Spleen (tissue), 11 donors: ENCODE measurements at regions not wholly inside any gene's neighbourhood (a gene's known extent, or its start where the extent isn't known, plus 50 kb on each side); places are given as distances from the start of the nearest gene placed in this dataset.

Experiments used
- DNase-seq: peaks from one replicate; pipeline ENCODE4 v3.0.0-alpha.2; 2020
- H3K27ac ChIP-seq, 8 donors: fragments of 200-600 bp; sonication (generic) in 7 of 8; 1 replicate in 4 of 8; 2 replicates in 4 of 8; pipeline versions ENCODE4 v1.5.0 to v1.8.0; 2016 to 2021; ENCODE audit warnings: inconsistent platforms in 4 of 8, mild to moderate bottlenecking in 4 of 8, moderate library complexity in 1 of 8
- H3K27me3 ChIP-seq, 7 donors: fragments of 200-600 bp; sonication (generic) in 6 of 7; replicated peaks in 1 of 7; 1 replicate in 4 of 7; 2 replicates in 3 of 7; pipeline versions ENCODE4 v1.5.0 to v1.8.0; 2016 to 2021; ENCODE audit warnings: inconsistent platforms in 3 of 7, mild to moderate bottlenecking in 1 of 7
- H3K36me3 ChIP-seq, 6 donors: fragments of 200-600 bp; sonication (generic) in 5 of 6; 1 replicate in 4 of 6; 2 replicates in 2 of 6; pipeline versions ENCODE4 v1.5.0 to v1.8.0; 2016 to 2021; ENCODE audit warnings: inconsistent platforms in 2 of 6
- H3K4me1 ChIP-seq, 6 donors: fragments of 200-600 bp; sonication (generic) in 5 of 6; 1 replicate in 3 of 6; 2 replicates in 3 of 6; pipeline versions ENCODE4 v1.5.0 to v1.8.0; 2016 to 2021; ENCODE audit warnings: inconsistent platforms in 3 of 6
- H3K4me3 ChIP-seq, 8 donors: fragments of 200-600 bp; sonication (generic) in 7 of 8; 1 replicate in 4 of 8; 2 replicates in 4 of 8; pipeline versions ENCODE4 v1.5.0 to v1.8.0; 2016 to 2021; ENCODE audit warnings: inconsistent platforms in 4 of 8, mild to moderate bottlenecking in 4 of 8, moderate library complexity in 2 of 8
- H3K9me3 ChIP-seq, 8 donors: fragments of 200-600 bp; sonication (generic) in 7 of 8; 1 replicate in 4 of 8; 2 replicates in 4 of 8; pipeline versions ENCODE4 v1.5.0 to v1.8.0; 2016 to 2021; ENCODE audit warnings: inconsistent platforms in 4 of 8
- POLR2A ChIP-seq, 3 donors: fragments of 450-650 bp; IDR thresholded peaks; one replicate each; pipeline ENCODE4 v1.5.1; 2017; ENCODE audit warnings: antibody characterized with exemption in 3 of 3, mild to moderate bottlenecking in 1 of 3
- POLR2AphosphoS5 ChIP-seq, 3 donors: sonication (generic); formaldehyde crosslinking; IDR thresholded peaks; one replicate each; pipeline ENCODE4 v1.5.1; 2017; ENCODE audit warnings: antibody characterized with exemption in 3 of 3
- WGBS, 5 donors: extraction: QIAGEN DNeasy Blood & Tissue Kit in 3 of 5; methylation state at CpG; one replicate each; pipeline versions ENCODE4 v1.1.5 to v1.1.7; 2013 to 2018; 5-methylcytosine and 5-hydroxymethylcytosine counted together
- intact Hi-C: fragments of 100-400 bp; cut with DNase I; formaldehyde crosslinking; loops from one replicate; pipeline ENCODE4 v1.15.0; 2023; ENCODE audit warnings: low total_unique reads
- TF ChIP-seq, protein P1 (sequence below), 11 experiments: fragments of 200-600 bp in 7 of 11; fragments of 450-650 bp in 4 of 11; sonication (generic) in 4 of 11; IDR thresholded peaks in 8 of 11; conservative IDR thresholded peaks in 3 of 11; 1 replicate in 7 of 11; 2 replicates in 4 of 11; pipeline versions ENCODE4 v1.4.0 to v1.8.0; 2016 to 2021; ENCODE audit warnings: antibody characterized with exemption in 11 of 11, inconsistent platforms in 4 of 11, mild to moderate bottlenecking in 1 of 11
- donor health status: healthy with polysubstance abuse.
- donor health status: DM: no; HTN: no; CAD: no; lungs with moderate emphysema.
- donor health status: DM: no; HTN: no; CAD: no.
- donor health status: Bipolar disorder and iron deficiency.
- donor health status: healthy.
- donor health status: DM: no; HTN: no; CAD: no.
- donor health status: DM: yes; HTN: yes; CAD: no.

DNA sequence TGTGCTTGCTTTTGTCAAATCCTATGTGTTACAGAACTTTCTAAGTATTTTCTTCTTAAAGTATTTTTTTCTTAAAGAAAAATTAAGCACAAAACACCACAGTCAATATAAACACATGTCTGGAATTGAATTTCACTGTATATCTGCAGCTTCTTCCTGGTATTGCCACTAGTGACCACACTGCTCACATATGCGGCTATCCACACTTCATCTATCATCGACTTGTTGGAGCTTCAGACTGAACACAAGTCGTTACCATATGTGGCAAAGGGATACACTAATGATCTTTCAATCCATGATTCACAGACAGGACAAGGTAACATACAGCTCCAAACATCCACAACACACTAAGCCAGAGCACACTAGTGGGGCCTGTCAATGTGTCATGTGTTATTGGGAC is 498.4 kb upstream of the ARGLU1 start:
- intact Hi-C loops, result no loop called here
- no peak for TF ChIP-seq POLR2AphosphoS5 (IDR thresholded peaks at IDR 0.05)
- TF ChIP-seq, protein P1, sequence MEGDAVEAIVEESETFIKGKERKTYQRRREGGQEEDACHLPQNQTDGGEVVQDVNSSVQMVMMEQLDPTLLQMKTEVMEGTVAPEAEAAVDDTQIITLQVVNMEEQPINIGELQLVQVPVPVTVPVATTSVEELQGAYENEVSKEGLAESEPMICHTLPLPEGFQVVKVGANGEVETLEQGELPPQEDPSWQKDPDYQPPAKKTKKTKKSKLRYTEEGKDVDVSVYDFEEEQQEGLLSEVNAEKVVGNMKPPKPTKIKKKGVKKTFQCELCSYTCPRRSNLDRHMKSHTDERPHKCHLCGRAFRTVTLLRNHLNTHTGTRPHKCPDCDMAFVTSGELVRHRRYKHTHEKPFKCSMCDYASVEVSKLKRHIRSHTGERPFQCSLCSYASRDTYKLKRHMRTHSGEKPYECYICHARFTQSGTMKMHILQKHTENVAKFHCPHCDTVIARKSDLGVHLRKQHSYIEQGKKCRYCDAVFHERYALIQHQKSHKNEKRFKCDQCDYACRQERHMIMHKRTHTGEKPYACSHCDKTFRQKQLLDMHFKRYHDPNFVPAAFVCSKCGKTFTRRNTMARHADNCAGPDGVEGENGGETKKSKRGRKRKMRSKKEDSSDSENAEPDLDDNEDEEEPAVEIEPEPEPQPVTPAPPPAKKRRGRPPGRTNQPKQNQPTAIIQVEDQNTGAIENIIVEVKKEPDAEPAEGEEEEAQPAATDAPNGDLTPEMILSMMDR (IDR thresholded peaks at IDR 0.05 in 8 of 11, conservative IDR thresholded peaks at IDR 0.05 in 3 of 11), result no peak
- no peak for TF ChIP-seq POLR2A (IDR thresholded peaks at IDR 0.05)
- Histone ChIP-seq H3K4me3 (no peak overlapping the region), H3K4me1 (no peaks in the 10 kb centered on the region), H3K27me3 (no peaks in the 10 kb centered on the region), H3K27ac (no peak overlapping the region), H3K9me3 (peaks cover 0 to 8% (median 0%) of the 10 kb centered on the region in 8 donors), H3K36me3 (no peaks in the 10 kb centered on the region)
- no peak for DNase-seq
- whole genome bisulfite sequencing, 5 donors, result 84 to 90% (median 87%) methylated on average over 3 of the region's 3 CpGs

DNA sequence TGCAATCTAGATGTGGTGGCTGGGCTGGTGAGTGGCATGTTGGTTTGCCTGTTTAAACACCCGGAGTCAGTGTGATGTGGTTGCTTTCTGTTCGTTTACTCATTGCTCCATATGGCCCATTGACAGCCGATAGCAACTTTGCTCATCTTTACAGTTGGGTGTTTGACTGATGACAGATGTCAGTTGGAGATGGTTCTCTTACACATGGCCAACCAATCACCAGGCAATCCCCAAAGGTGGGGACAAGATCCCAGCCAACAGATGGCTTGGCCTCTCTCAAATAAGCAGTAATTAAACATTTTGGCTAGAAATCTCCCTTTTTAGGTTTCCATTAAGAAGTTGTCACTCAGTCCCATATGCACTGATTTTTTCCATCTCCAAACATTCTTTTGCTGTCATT is 497.1 kb upstream of the ARGLU1 start:
- TF ChIP-seq POLR2AphosphoS5 (IDR thresholded peaks at IDR 0.05), result no peak
- TF ChIP-seq, protein P1 (IDR thresholded peaks at IDR 0.05 in 8 of 11, conservative IDR thresholded peaks at IDR 0.05 in 3 of 11), result no peak
- TF ChIP-seq POLR2A (IDR thresholded peaks at IDR 0.05), result no peak
- no peaks in the 10 kb centered on the region for H3K4me1 ChIP-seq
- no peak overlapping the region for H3K4me3 ChIP-seq
- no peaks in the 10 kb centered on the region for H3K36me3 ChIP-seq
- H3K9me3 ChIP-seq, result peaks cover 0 to 8% (median 0%) of the 10 kb centered on the region in 8 donors
- no peak for DNase-seq
- intact Hi-C loops, result no loop called here
- no peak overlapping the region for H3K27ac ChIP-seq
- WGBS, 5 donors, result 70 to 86% (median 75%) methylated on average over 3 of the region's 3 CpGs
- H3K27me3 ChIP-seq, result no peaks in the 10 kb centered on the region

DNA sequence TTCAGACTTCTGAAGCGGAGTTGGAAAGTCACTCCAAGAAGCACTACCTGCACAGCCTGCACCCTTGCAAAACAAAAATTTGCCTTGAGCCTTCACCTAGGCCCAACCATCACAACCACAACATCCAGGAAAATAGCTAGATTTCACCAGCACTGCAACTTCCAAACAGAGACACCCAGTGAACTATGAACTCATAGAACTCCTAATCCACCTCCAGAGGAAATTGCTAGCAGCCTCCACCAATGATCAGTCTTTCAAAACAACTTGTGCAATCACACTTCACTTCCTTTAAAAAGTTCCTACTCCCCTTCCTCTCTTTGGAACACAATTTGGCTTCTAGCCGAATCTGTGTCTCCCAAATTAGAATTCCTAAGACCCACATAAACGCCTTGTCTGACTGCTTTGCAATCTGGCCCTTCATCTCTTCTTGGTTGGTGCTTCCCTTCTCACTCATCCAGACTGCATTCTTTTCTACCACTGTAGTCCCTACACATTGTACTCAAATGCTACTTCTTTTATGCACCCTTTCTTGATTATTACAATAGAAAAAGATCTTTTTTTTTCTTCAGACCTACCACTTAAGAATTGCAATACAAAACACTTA is 489.2 kb upstream of the ARGLU1 start:
- Histone ChIP-seq H3K27ac (no peak overlapping the region), H3K4me3 (no peak overlapping the region), H3K9me3 (peaks cover 0 to 12% (median 0%) of the 10 kb centered on the region in 8 donors), H3K36me3 (no peaks in the 10 kb centered on the region), H3K27me3 (no peaks in the 10 kb centered on the region), H3K4me1 (no peaks in the 10 kb centered on the region)
- no peak for TF ChIP-seq POLR2A (IDR thresholded peaks at IDR 0.05)
- TF ChIP-seq POLR2AphosphoS5 (IDR thresholded peaks at IDR 0.05), result no peak
- TF ChIP-seq, protein P1 (IDR thresholded peaks at IDR 0.05 in 8 of 11, conservative IDR thresholded peaks at IDR 0.05 in 3 of 11), result no peak
- DNase-seq, result no peak
- intact Hi-C loops, result no loop called here
- 43 to 72% (median 69%) methylated on average over 3 of the region's 3 CpGs for WGBS, 5 donors

DNA sequence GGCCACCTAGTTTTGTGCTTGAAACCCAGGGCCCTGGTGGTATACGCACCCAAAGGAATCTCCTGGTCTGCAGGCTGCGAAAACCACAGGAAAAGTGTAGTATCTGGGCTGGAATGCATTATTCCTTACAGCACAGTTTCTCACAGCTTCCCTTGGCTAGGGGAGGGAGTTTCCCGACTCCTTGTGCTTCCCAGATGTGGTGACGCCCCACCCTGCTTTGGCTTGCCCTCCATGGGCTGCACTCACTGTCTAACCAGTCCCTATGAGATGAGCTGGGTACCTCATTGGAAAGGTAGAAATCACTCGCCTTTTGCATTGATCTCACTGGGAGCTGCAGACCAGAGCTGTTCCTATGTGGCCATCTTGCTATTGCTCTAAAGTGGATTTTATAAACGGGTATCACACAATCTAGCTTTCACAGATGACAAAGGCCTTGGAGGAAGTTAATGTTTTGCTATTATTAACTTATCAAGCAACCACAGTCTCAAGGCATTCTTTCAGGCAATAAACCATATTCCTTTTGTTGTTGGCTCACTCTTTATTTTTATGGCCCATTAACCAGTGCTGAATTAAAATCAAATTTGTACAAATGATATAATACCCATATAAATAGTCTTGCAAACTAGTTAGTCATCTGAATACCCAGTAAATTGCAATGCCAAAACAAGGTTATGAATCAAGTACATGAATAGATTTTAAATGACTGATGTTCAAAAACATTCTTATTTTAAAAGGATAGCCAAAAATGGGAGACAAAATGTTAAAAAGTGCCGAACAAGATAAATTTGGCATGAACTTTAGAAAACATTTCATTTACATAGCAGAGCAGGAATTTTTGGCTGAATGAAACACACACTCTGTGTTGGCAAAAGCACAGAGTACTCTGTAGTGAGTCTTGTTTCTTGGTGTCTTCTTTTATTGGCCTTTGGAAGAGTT is 475.4 kb upstream of the ARGLU1 start:
- Histone ChIP-seq H3K4me3 (no peak overlapping the region), H3K9me3 (peaks cover 0 to 25% (median 7%) of the 10 kb centered on the region in 8 donors), H3K27ac (peak overlapping the region in 1 of 8 donors; percentile 41), H3K4me1 (no peaks in the 10 kb centered on the region), H3K27me3 (no peaks in the 10 kb centered on the region), H3K36me3 (no peaks in the 10 kb centered on the region)
- WGBS, 5 donors, result 67 to 81% (median 78%) methylated on average over 7 of the region's 7 CpGs
- DNase-seq, result no peak
- TF ChIP-seq POLR2A (IDR thresholded peaks at IDR 0.05), result no peak
- no peak for TF ChIP-seq POLR2AphosphoS5 (IDR thresholded peaks at IDR 0.05)
- TF ChIP-seq, protein P1 (IDR thresholded peaks at IDR 0.05 in 8 of 11, conservative IDR thresholded peaks at IDR 0.05 in 3 of 11), result no peak
- intact Hi-C loops, result no loop called here
